Dermis blood vessel endothelial cell (primary cell): ENCODE measurements at regions not wholly inside any gene's neighbourhood (a gene's known extent, or its start where the extent isn't known, plus 50 kb on each side); places are given as distances from the start of the nearest gene placed in this dataset.
"Not testable (repeated sequence)": the region's sequence is repeated elsewhere in the genome, so short reads cannot be mapped to it uniquely, and the experiment has no call there.

Experiments used
- DNase-seq: peaks from one replicate; pipeline ENCODE4 v3.0.0; 2010

- DNase-seq = no peak
Observed at GRCh38 chr19:28655054-28655453, 557.9 kb downstream of the UQCRFS1 start.

- DNase-seq = no peak
Observed at GRCh38 chr19:28652765-28653164, 560.2 kb downstream of the UQCRFS1 start.

GRCh38 chr19:28646629-28647028 is 566.3 kb downstream of the UQCRFS1 start:
- DNase-seq = no peak

GRCh38 chr19:28644169-28644775 is 568.7 kb downstream of the UQCRFS1 start:
- no peak for DNase-seq

- DNase-seq = no peak
Observed at GRCh38 chr19:28642787-28643683, 569.9 kb downstream of the UQCRFS1 start.

- DNase-seq = no peak
Observed at GRCh38 chr19:28641395-28641794, 571.6 kb downstream of the UQCRFS1 start.

- no peak for DNase-seq
Observed at GRCh38 chr19:28640506-28640905, 572.4 kb downstream of the UQCRFS1 start.

GRCh38 chr19:28638445-28638844 is 574.5 kb downstream of the UQCRFS1 start:
- DNase-seq = no peak

GRCh38 chr19:28636706-28637105 is 576.2 kb downstream of the UQCRFS1 start:
- DNase-seq = no peak

GRCh38 chr19:28636016-28636629 is 576.8 kb downstream of the UQCRFS1 start:
- no peak for DNase-seq

GRCh38 chr19:28634837-28635236 is 578.1 kb downstream of the UQCRFS1 start:
- no peak for DNase-seq

- no peak for DNase-seq
Observed at GRCh38 chr19:28634019-28634328, 579.0 kb downstream of the UQCRFS1 start.

GRCh38 chr19:28633319-28634018 is 579.5 kb downstream of the UQCRFS1 start:
- DNase-seq = peak; percentile 7

GRCh38 chr19:28632371-28633080 is 580.4 kb downstream of the UQCRFS1 start:
- no peak for DNase-seq

- no peak for DNase-seq
Observed at GRCh38 chr19:28631961-28632360, 581.0 kb downstream of the UQCRFS1 start.

- DNase-seq = no peak
Observed at GRCh38 chr19:28627669-28628068, 585.3 kb downstream of the UQCRFS1 start.

GRCh38 chr19:28626407-28626806 is 586.5 kb downstream of the UQCRFS1 start:
- not testable (repeated sequence) for DNase-seq

GRCh38 chr19:28619816-28620429 is 593.0 kb downstream of the UQCRFS1 start:
- no peak for DNase-seq

GRCh38 chr19:28618504-28618903 is 594.4 kb downstream of the UQCRFS1 start:
- no peak for DNase-seq

GRCh38 chr19:28615966-28616365 is 597.0 kb downstream of the UQCRFS1 start:
- no peak for DNase-seq

- no peak for DNase-seq
Observed at GRCh38 chr19:28615546-28615916, 597.4 kb downstream of the UQCRFS1 start.
